ENCODE measurements at regions not wholly inside any gene's neighbourhood (a gene's known extent, or its start where the extent isn't known, plus 50 kb on each side); places are given as distances from the start of the nearest gene placed in this dataset.

- Histone ChIP-seq H2BK5ac (ENCODE audit: low read depth, low read length) (no peak overlapping the region), H3K27ac (ENCODE audit: low read depth, low read length) (no peak overlapping the region), H2BK12ac (ENCODE audit: low read depth, low read length) (no peak overlapping the region), H4K91ac (replicated peaks; ENCODE audit: insufficient read length, low read length) (no peak overlapping the region), H3K4ac (replicated peaks; ENCODE audit: insufficient read length, low read depth, low read length) (no peak overlapping the region), H2BK120ac (replicated peaks; ENCODE audit: low read depth, low read length) (no peak overlapping the region), H3K18ac (ENCODE audit: extremely low read depth, low read length) (no peak overlapping the region), H3K23ac (ENCODE audit: insufficient read length) (no peak overlapping the region), H2BK20ac (ENCODE audit: low read length) (no peak overlapping the region), H3K4me2 (ENCODE audit: insufficient read depth in 1 of 2, low read depth in 2 of 2, low read length in 2 of 2) (no peak overlapping the region), H3K56ac (replicated peaks; ENCODE audit: insufficient read length, low read depth, low read length) (no peak overlapping the region), H3K9me3 (ENCODE audit: insufficient read depth in 2 of 2, low read depth in 1 of 2, low read length in 1 of 2) (peaks cover 22 to 24% of the 10 kb centered on the region in 2 experiments), H2AK5ac (ENCODE audit: low read depth, low read length) (no peak overlapping the region), H3K79me2 (ENCODE audit: control insufficient read depth in 1 of 2, insufficient read depth in 2 of 2, low read length in 2 of 2) (no peaks in the 10 kb centered on the region), H4K5ac (ENCODE audit: insufficient read length, low read depth, low read length) (no peak overlapping the region), H3K9ac (replicated peaks in 1 of 4; ENCODE audit: extremely low read depth in 1 of 4, low read depth in 3 of 4, low read length in 3 of 4) (no peak overlapping the region), H4K8ac (ENCODE audit: extremely low read depth, insufficient read depth, low read length) (no peak overlapping the region), H4K20me1 (replicated peaks in 1 of 2; ENCODE audit: control insufficient read depth in 1 of 2, insufficient read depth in 2 of 2, low read length in 2 of 2) (no peaks in the 10 kb centered on the region), H3K23me2 (ENCODE audit: low read depth, low read length) (no peaks in the 10 kb centered on the region), H3K36me3 (ENCODE audit: control insufficient read depth in 2 of 4, insufficient read depth in 4 of 4, low read length in 3 of 4) (peaks cover 0 to 6% (median 0%) of the 10 kb centered on the region in 4 experiments; a peak in 2 of 8 replicates), H3K27me3 (replicated peaks in 1 of 4; ENCODE audit: control insufficient read depth in 3 of 4, extremely low read depth in 1 of 4, insufficient read depth in 3 of 4, low read length in 3 of 4) (no peaks in the 10 kb centered on the region), H2AFZ (ENCODE audit: low read length) (no peak overlapping the region), H3K4me1 (replicated peaks in 1 of 4; ENCODE audit: control insufficient read depth in 3 of 4, insufficient read depth in 4 of 4, low read length in 3 of 4) (no peaks in the 10 kb centered on the region; a peak in 1 of 7 replicates), H3K4me3 (ENCODE audit: extremely low read depth in 1 of 4, insufficient read depth in 2 of 4, low read depth in 3 of 4, low read length in 4 of 4) (no peak overlapping the region), H3K79me1 (ENCODE audit: low read depth, low read length) (no peaks in the 10 kb centered on the region), H2BK15ac (ENCODE audit: low read length) (no peak overlapping the region), H3K14ac (ENCODE audit: insufficient read length) (no peak overlapping the region)
- 96% methylated on average over 2 of the region's 2 CpGs; no CpG with 5 or more reads in 1 of the 2 experiments for WGBS, 2 experiments (ENCODE audit: extremely low coverage in 1 of 2, insufficient coverage in 1 of 2, insufficient read length in 1 of 2, insufficient replicate concordance in 2 of 2, low coverage in 1 of 2, low lambda C conversion rate in 2 of 2, missing lambda C conversion rate in 1 of 2)
- POLR2A ChIA-PET (ENCODE audit: partially characterized antibody), result no interaction called here
- CTCF ChIA-PET (ENCODE audit: partially characterized antibody), result no interaction called here
- FAIRE-seq (no peak), DNase-seq (ENCODE audit: low read depth in 1 of 2, low spot score in 2 of 2) (no peak)
- TF ChIP-seq SP2 (IDR thresholded peaks at IDR 0.05; ENCODE audit: low read length), result no peak
- no peak for TF ChIP-seq POLR2AphosphoS5 (IDR thresholded peaks at IDR 0.05; ENCODE audit: low read depth, low read length)
- no peak for TF ChIP-seq KDM4A (IDR thresholded peaks at IDR 0.05; ENCODE audit: low read depth, low read length, severe bottlenecking)
- no peak for TF ChIP-seq EP300 (IDR thresholded peaks at IDR 0.05; ENCODE audit: borderline replicate concordance in 1 of 2, low read depth in 2 of 2, low read length in 2 of 2)
- TF ChIP-seq POU5F1 (IDR thresholded peaks at IDR 0.05; ENCODE audit: low read depth, low read length), result no peak
- no peak for TF ChIP-seq YY1 (IDR thresholded peaks at IDR 0.05; ENCODE audit: low read depth, low read length)
- TF ChIP-seq CBX8 (IDR thresholded peaks at IDR 0.05; ENCODE audit: borderline replicate concordance, low read depth, low read length), result no peak
- TF ChIP-seq MAFK (IDR thresholded peaks at IDR 0.05; ENCODE audit: low read depth, low read length), result no peak
- TF ChIP-seq SP1 (IDR thresholded peaks at IDR 0.05; ENCODE audit: low read depth, low read length), result no peak
- no peak for TF ChIP-seq SIRT6 (IDR thresholded peaks at IDR 0.05; ENCODE audit: low read length)
- no peak for TF ChIP-seq TAF1 (IDR thresholded peaks at IDR 0.05; ENCODE audit: low read depth, low read length)
- TF ChIP-seq CEBPB (IDR thresholded peaks at IDR 0.05; ENCODE audit: low read depth, low read length), result no peak
- TF ChIP-seq BACH1 (IDR thresholded peaks at IDR 0.05; ENCODE audit: low read length), result no peak
- no peak for TF ChIP-seq HDAC2 (IDR thresholded peaks at IDR 0.05; ENCODE audit: borderline replicate concordance in 1 of 2, low read depth in 2 of 2, low read length in 2 of 2)
- no peak for TF ChIP-seq TAF7 (optimal IDR thresholded peaks at IDR 0.05; ENCODE audit: borderline replicate concordance, low read depth, low read length)
- TF ChIP-seq KDM5A (IDR thresholded peaks at IDR 0.05; ENCODE audit: low read length), result no peak
These were observed 501.9 kb upstream of the SEMA3D start for GRCh38 chr7:85688712-85689111.

Data from H1 (cell line).